ENCODE measurements at regions not wholly inside any gene's neighbourhood (a gene's known extent, or its start where the extent isn't known, plus 50 kb on each side); places are given as distances from the start of the nearest gene placed in this dataset.
A peak's percentile ranks its signal among the peaks of the same experiment; 100 is the strongest.

GRCh38 chr4:143023239-143023918 is 161.3 kb upstream of the USP38 start:
- DNase-seq (ENCODE audit: low read depth) = no peak
- H3K4me3 ChIP-seq (ENCODE audit: low read depth, low read length) = no peak overlapping the region
- TF ChIP-seq, protein P1, sequence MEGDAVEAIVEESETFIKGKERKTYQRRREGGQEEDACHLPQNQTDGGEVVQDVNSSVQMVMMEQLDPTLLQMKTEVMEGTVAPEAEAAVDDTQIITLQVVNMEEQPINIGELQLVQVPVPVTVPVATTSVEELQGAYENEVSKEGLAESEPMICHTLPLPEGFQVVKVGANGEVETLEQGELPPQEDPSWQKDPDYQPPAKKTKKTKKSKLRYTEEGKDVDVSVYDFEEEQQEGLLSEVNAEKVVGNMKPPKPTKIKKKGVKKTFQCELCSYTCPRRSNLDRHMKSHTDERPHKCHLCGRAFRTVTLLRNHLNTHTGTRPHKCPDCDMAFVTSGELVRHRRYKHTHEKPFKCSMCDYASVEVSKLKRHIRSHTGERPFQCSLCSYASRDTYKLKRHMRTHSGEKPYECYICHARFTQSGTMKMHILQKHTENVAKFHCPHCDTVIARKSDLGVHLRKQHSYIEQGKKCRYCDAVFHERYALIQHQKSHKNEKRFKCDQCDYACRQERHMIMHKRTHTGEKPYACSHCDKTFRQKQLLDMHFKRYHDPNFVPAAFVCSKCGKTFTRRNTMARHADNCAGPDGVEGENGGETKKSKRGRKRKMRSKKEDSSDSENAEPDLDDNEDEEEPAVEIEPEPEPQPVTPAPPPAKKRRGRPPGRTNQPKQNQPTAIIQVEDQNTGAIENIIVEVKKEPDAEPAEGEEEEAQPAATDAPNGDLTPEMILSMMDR (conservative IDR thresholded peaks at IDR 0.05; ENCODE audit: low read depth, low read length) = no peak

GRCh38 chr4:143025081-143025704 is 159.5 kb upstream of the USP38 start:
- no peak overlapping the region for H3K4me3 ChIP-seq (ENCODE audit: low read depth, low read length)
- peak; percentile 37 for DNase-seq (ENCODE audit: low read depth)
- TF ChIP-seq, protein P1 (conservative IDR thresholded peaks at IDR 0.05; ENCODE audit: low read depth, low read length) = peak; percentile 19

- TF ChIP-seq, protein P1 (conservative IDR thresholded peaks at IDR 0.05; ENCODE audit: low read depth, low read length) = no peak
- no peak for DNase-seq (ENCODE audit: low read depth)
- H3K4me3 ChIP-seq (ENCODE audit: low read depth, low read length) = no peak overlapping the region
These were observed 158.1 kb upstream of the USP38 start for GRCh38 chr4:143026459-143027170.

DNA sequence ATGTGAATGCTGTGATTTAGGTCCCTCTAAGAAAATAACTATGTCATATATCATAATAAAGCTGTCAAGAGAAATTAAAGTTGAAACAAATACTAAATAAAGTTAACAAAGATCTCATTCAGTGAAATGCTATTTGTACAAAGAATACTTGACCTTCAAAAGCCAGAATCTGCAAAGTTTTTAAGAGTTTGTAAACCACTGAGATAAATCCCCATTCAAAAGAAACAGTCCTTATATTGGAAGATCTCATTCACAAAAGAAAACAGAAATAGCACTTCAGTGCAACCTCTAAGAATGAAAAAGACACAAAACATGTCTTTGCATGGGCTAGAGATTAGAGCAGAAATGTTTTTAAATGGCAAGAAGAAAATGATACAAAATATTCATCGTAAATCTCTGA is 149.1 kb upstream of the USP38 start:
- no peak for DNase-seq (ENCODE audit: low read depth)
- no peak overlapping the region for H3K4me3 ChIP-seq (ENCODE audit: low read depth, low read length)
- TF ChIP-seq, protein P1 (conservative IDR thresholded peaks at IDR 0.05; ENCODE audit: low read depth, low read length) = no peak

- TF ChIP-seq, protein P1 (conservative IDR thresholded peaks at IDR 0.05; ENCODE audit: low read depth, low read length) = no peak
- DNase-seq (ENCODE audit: low read depth) = no peak
- no peak overlapping the region for H3K4me3 ChIP-seq (ENCODE audit: low read depth, low read length)
These were observed 148.3 kb upstream of the USP38 start for GRCh38 chr4:143036443-143036842.

GRCh38 chr4:143046454-143046853 is 138.3 kb upstream of the USP38 start:
- H3K4me3 ChIP-seq (ENCODE audit: low read depth, low read length) = no peak overlapping the region
- no peak for DNase-seq (ENCODE audit: low read depth)
- TF ChIP-seq, protein P1 (conservative IDR thresholded peaks at IDR 0.05; ENCODE audit: low read depth, low read length) = no peak
